Astrocyte (in vitro differentiated cells and primary cell): ENCODE measurements at regions not wholly inside any gene's neighbourhood (a gene's known extent, or its start where the extent isn't known, plus 50 kb on each side); places are given as distances from the start of the nearest gene placed in this dataset.

Experiments used
- DNase-seq: peaks from one replicate; pipeline ENCODE4 v3.0.0-alpha.2; 2010; ENCODE audit warnings: low read depth
- FAIRE-seq: peaks from 2 replicates; lab custom pipeline; 2011; peaks lifted over from hg19 to GRCh38; lab: Jason Lieb, UNC
- H2AFZ ChIP-seq: 2 replicates; pipeline ENCODE4 v1.6.0; 2012; ENCODE audit warnings: low read depth, low read length, inconsistent platforms
- H3K27ac ChIP-seq: 2 replicates; pipeline ENCODE4 v1.5.1; 2011; ENCODE audit warnings: low read depth, low read length, inconsistent platforms
- H3K27me3 ChIP-seq: 2 replicates; pipeline ENCODE4 v1.6.0; 2011; ENCODE audit warnings: low read length, inconsistent platforms; ENCODE audit not compliant: insufficient read depth
- H3K36me3 ChIP-seq: 2 replicates; pipeline ENCODE4 v1.5.1; 2011; ENCODE audit warnings: low read length, inconsistent platforms; ENCODE audit not compliant: insufficient read depth
- H3K4me1 ChIP-seq: 2 replicates; pipeline ENCODE4 v1.5.1; 2011; ENCODE audit warnings: low read length, inconsistent platforms; ENCODE audit not compliant: insufficient read depth
- H3K4me2 ChIP-seq: 2 replicates; pipeline ENCODE4 v1.6.0; 2012; ENCODE audit warnings: low read length, inconsistent platforms
- H3K4me3 ChIP-seq: 2 replicates; pipeline ENCODE4 v1.5.1; 2011; ENCODE audit warnings: low read depth, mild to moderate bottlenecking, low read length, inconsistent platforms; ENCODE audit not compliant: insufficient read depth
- H3K79me2 ChIP-seq: 2 replicates; pipeline ENCODE4 v1.6.0; 2012; ENCODE audit warnings: mild to moderate bottlenecking, low read length, inconsistent platforms; ENCODE audit not compliant: insufficient read depth
- H3K9ac ChIP-seq: 2 replicates; pipeline ENCODE4 v1.6.0; 2012; ENCODE audit warnings: mild to moderate bottlenecking, low read length, inconsistent platforms
- H3K9me3 ChIP-seq: 2 replicates; pipeline ENCODE4 v1.5.1; 2012; ENCODE audit warnings: low read depth, mild to moderate bottlenecking, low read length, inconsistent platforms; ENCODE audit not compliant: insufficient read depth
- H4K20me1 ChIP-seq: 2 replicates; pipeline ENCODE4 v1.6.0; 2012; ENCODE audit warnings: low read length, inconsistent platforms; ENCODE audit not compliant: insufficient read depth
- H3K27ac Mint-ChIP-seq: one replicate; pipeline ENCODE4 v1.8.0; 2021; ENCODE audit warnings: mild to moderate bottlenecking, mixed read lengths; ENCODE audit not compliant: unreplicated experiment
- H3K27me3 Mint-ChIP-seq: one replicate; pipeline ENCODE4 v1.8.0; 2021; ENCODE audit warnings: low read depth, mixed read lengths; ENCODE audit not compliant: unreplicated experiment
- H3K36me3 Mint-ChIP-seq: one replicate; pipeline ENCODE4 v1.8.0; 2021; ENCODE audit warnings: low read depth, mixed read lengths; ENCODE audit not compliant: unreplicated experiment
- H3K4me1 Mint-ChIP-seq: one replicate; pipeline ENCODE4 v1.8.0; 2021; ENCODE audit warnings: low read depth, mixed read lengths; ENCODE audit not compliant: unreplicated experiment
- H3K4me3 Mint-ChIP-seq: one replicate; pipeline ENCODE4 v1.8.0; 2021; ENCODE audit warnings: mild to moderate bottlenecking, moderate library complexity, mixed read lengths; ENCODE audit not compliant: unreplicated experiment
- H3K9me3 Mint-ChIP-seq: one replicate; pipeline ENCODE4 v1.8.0; 2021; ENCODE audit warnings: mild to moderate bottlenecking, mixed read lengths; ENCODE audit not compliant: unreplicated experiment
- CTCF ChIP-seq: IDR thresholded peaks from 2 replicates; pipeline ENCODE4 v1.5.1; 2011; ENCODE audit warnings: low read depth, mild to moderate bottlenecking, inconsistent platforms, low read length, moderate library complexity; ENCODE audit not compliant: insufficient read depth
- EZH2 ChIP-seq: IDR thresholded peaks from 2 replicates; pipeline ENCODE4 v1.6.1; 2012; ENCODE audit warnings: mild to moderate bottlenecking, low read length, inconsistent platforms; ENCODE audit not compliant: insufficient read depth

GRCh38 chr3:81872566-81872965 lies 111.1 kb upstream of the GBE1 start:
- no peaks in the 10 kb centered on the region for H3K36me3 Mint-ChIP-seq

GRCh38 chr3:81871358-81872155 lies 110.1 kb upstream of the GBE1 start:
- H3K4me1 Mint-ChIP-seq = no peaks in the 10 kb centered on the region
- no peaks in the 10 kb centered on the region for H3K36me3 Mint-ChIP-seq
- Histone ChIP-seq H3K4me3 (no peak overlapping the region), H4K20me1 (no peaks in the 10 kb centered on the region), H3K4me2 (no peak overlapping the region), H2AFZ (no peak overlapping the region), H3K27me3 (no peaks in the 10 kb centered on the region), H3K9me3 (no peaks in the 10 kb centered on the region), H3K27ac (no peak overlapping the region), H3K79me2 (no peaks in the 10 kb centered on the region), H3K4me1 (no peaks in the 10 kb centered on the region), H3K9ac (no peak overlapping the region), H3K36me3 (no peaks in the 10 kb centered on the region)
- no peaks in the 10 kb centered on the region for H3K9me3 Mint-ChIP-seq
- DNase-seq (no peak), FAIRE-seq (no peak)
- no peak overlapping the region for H3K4me3 Mint-ChIP-seq
- TF ChIP-seq EZH2 (no peak), CTCF (peak; percentile 15)
- H3K27me3 Mint-ChIP-seq = no peaks in the 10 kb centered on the region
- H3K27ac Mint-ChIP-seq = no peak overlapping the region

More at GRCh38 chr3:81872566-81872965, 111.1 kb upstream of the GBE1 start:
- H3K4me3 Mint-ChIP-seq = no peak overlapping the region
- H2AFZ ChIP-seq = no peak overlapping the region
- H3K4me1 ChIP-seq = no peaks in the 10 kb centered on the region
- FAIRE-seq (no peak), DNase-seq (no peak)
- H3K4me3 ChIP-seq = no peak overlapping the region
- no peaks in the 10 kb centered on the region for H4K20me1 ChIP-seq
- H3K36me3 ChIP-seq = no peaks in the 10 kb centered on the region
- no peaks in the 10 kb centered on the region for H3K27me3 Mint-ChIP-seq
- no peak overlapping the region for H3K4me2 ChIP-seq
- no peak overlapping the region for H3K27ac Mint-ChIP-seq
- H3K9me3 Mint-ChIP-seq = no peaks in the 10 kb centered on the region
- no peaks in the 10 kb centered on the region for H3K4me1 Mint-ChIP-seq
- H3K9ac ChIP-seq = no peak overlapping the region
- no peaks in the 10 kb centered on the region for H3K79me2 ChIP-seq
- no peaks in the 10 kb centered on the region for H3K9me3 ChIP-seq
- no peak overlapping the region for H3K27ac ChIP-seq
- no peaks in the 10 kb centered on the region for H3K27me3 ChIP-seq
- TF ChIP-seq CTCF (no peak), EZH2 (no peak)

GRCh38 chr3:81869382-81869781 lies 107.9 kb upstream of the GBE1 start:
- H3K4me2 ChIP-seq = no peak overlapping the region
- no peaks in the 10 kb centered on the region for H3K79me2 ChIP-seq
- FAIRE-seq (no peak), DNase-seq (no peak)
- H3K27me3 ChIP-seq = no peaks in the 10 kb centered on the region
- no peak overlapping the region for H3K4me3 ChIP-seq
- Mint-ChIP-seq H3K4me1 (no peaks in the 10 kb centered on the region), H3K4me3 (no peak overlapping the region), H3K9me3 (no peaks in the 10 kb centered on the region), H3K27ac (no peak overlapping the region), H3K27me3 (no peaks in the 10 kb centered on the region), H3K36me3 (no peaks in the 10 kb centered on the region)
- H3K36me3 ChIP-seq = no peaks in the 10 kb centered on the region
- H3K9ac ChIP-seq = no peak overlapping the region
- no peaks in the 10 kb centered on the region for H3K4me1 ChIP-seq
- H3K9me3 ChIP-seq = no peaks in the 10 kb centered on the region
- H3K27ac ChIP-seq = no peak overlapping the region
- no peak for TF ChIP-seq EZH2
- no peak for TF ChIP-seq CTCF
- no peaks in the 10 kb centered on the region for H4K20me1 ChIP-seq
- no peak overlapping the region for H2AFZ ChIP-seq
